C4-2B (cell line): ENCODE measurements at regions not wholly inside any gene's neighbourhood (a gene's known extent, or its start where the extent isn't known, plus 50 kb on each side); places are given as distances from the start of the nearest gene placed in this dataset.
"Not testable (repeated sequence)": the region's sequence is repeated elsewhere in the genome, so short reads cannot be mapped to it uniquely, and the experiment has no call there.

Experiments used
- H3K27ac ChIP-seq: fragments of 450-650 bp; 2 replicates; pipeline ENCODE4 v1.5.1; 2017
- CTCF ChIP-seq: fragments of 450-650 bp; conservative IDR thresholded peaks from 2 replicates; pipeline ENCODE4 v1.5.1; 2017; ENCODE audit warnings: mild to moderate bottlenecking
- ZFX ChIP-seq: fragments of 450-650 bp; IDR thresholded peaks from 2 replicates; pipeline ENCODE4 v1.6.1; 2017

DNA sequence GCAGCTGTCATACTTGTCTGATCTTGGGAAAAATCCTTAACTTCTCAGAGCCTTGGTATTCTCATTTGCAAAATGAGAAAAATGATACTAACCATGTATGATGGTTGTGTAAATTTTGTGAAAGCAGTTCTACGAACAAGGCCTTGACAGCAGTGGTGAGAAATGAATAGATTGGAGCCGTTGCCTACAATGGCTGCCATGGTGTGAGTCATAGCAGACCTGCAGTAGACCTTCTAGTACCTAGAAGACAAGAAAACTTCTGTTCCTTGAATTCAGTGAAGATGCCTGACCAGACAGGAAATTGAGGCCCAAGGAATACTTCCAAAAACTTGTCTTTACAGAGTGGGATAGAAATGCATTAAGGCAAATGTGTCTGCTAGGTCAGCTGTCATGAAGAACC, 338.9 kb downstream of the QKI start:
- H3K27ac ChIP-seq = no peak overlapping the region
- TF ChIP-seq CTCF = no peak
- no peak for TF ChIP-seq ZFX

GRCh38 chr6:163752446-163752845, 337.9 kb downstream of the QKI start:
- no peak overlapping the region for H3K27ac ChIP-seq
- TF ChIP-seq ZFX (no peak), CTCF (no peak)

GRCh38 chr6:163751032-163751525, 336.6 kb downstream of the QKI start:
- H3K27ac ChIP-seq = no peak overlapping the region
- TF ChIP-seq ZFX (no peak), CTCF (no peak)

DNA sequence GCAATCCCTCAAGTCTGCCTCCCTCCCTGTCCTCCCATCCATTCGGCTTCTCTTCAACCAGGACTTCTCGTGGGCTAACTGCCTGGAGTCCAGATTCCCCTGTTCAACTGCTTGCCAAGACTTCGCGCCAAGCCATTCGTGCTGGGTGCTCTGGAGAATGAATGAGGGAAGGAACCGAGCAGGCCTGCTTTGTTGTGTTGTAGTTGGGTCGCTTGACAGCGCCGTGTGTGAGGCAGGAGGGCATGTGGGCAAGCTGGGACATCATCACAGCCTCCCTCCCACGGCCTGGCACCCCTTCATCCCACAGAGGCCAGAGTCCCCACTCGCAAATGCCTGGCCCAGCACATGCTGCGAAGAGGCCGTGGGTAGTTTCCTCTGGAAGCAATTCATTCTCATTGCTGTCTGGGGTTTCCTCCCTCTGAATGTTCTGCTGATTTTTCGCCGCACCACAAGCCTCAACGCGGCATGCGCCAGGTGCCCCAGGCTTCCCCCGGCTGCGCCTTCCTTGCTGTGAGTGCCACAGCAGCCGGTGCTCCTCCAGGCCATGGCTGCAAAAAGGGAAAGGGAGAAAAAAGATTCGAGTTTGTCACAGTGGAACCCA, 336.0 kb downstream of the QKI start:
- TF ChIP-seq ZFX = no peak

GRCh38 chr6:163748886-163749285, 334.4 kb downstream of the QKI start:
- no peak overlapping the region for H3K27ac ChIP-seq
- TF ChIP-seq ZFX (no peak), CTCF (no peak)

More for the DNA sequence above, 336.0 kb downstream of the QKI start:
- H3K27ac ChIP-seq = no peak overlapping the region

DNA sequence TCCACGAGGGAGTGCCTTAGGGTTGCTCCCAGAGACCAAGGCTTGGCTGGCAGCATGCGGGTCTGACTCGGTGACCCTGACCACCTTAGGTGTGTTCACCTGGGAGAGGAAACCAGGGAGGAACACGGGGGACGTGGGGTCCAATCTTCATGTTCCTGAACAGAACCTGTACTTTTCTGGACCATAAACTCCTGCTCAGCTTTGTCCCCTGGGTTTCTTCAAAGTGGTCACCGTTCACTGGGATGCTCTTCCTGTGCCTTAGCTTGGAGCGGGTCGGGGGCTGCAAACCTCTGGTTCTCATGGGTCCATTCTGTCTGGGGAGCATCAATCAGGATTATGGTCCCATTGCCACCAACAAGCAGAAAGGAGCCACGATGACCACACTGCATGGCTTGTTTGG, 333.5 kb downstream of the QKI start:
- H3K27ac ChIP-seq = no peak overlapping the region
- TF ChIP-seq ZFX (no peak), CTCF (no peak)

DNA sequence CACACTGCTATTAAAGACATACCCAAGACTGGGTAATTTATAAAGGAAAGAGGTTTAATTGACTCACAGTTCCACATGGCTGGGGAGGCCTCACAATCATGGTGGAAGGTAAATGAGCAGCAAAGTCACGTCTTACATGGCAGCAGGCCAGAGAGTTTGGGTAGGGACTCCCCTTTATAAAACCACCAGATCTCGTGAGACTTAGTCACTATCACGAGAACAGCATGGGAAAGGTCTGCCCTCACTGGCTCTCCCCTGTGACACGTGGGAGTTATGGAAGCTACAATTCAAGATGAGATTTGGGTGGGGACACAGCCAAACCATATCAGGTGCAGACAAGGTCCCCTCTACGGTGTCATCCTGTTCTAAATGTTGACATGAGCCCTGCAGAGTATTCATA, 332.5 kb downstream of the QKI start:
- not testable (repeated sequence) for H3K27ac ChIP-seq

DNA sequence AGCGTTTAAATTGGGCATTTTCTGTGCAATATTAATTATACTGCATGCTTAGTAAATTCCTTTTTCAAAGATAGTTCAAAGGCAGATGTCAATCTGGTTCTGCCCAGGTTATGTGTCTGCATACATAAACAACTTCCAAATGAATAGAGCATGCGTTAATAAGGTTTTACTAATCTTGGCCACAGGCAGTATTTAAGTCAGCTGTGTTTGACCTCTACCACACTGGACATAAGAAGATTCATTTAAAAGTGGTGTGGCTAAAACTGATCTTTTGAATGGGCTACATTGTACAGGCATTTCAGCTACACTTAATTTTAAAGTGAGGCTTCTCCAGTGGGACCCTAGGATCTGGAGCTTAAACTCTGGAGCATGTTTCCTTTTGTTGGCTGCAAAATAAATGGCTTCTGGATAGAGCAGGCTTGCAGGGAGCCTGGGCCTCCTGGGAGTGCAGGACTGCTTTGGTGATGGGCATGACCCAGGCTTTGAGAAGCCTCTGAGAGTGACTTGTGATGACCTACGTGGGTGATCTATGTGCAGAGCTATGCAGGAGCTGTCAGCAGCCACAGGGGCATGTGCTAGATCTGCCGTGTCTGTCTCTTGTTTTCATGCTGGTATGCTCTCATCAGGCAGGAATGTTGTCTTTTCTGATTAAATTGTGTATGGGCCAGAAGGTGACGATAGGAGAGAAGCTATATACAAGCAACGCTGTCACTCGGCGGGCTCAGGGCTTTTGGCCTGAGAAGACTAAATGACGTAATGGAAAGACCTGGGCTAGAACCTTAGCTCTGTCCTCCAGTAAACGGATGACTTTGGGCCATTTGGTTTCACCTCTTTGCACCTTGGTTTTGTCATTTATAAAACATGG, 331.2 kb downstream of the QKI start:
- H3K27ac ChIP-seq = no peak overlapping the region
- TF ChIP-seq ZFX = no peak
- TF ChIP-seq CTCF = no peak
